GM19372 (cell line): ENCODE measurements at regions not wholly inside any gene's neighbourhood (a gene's known extent, or its start where the extent isn't known, plus 50 kb on each side); places are given as distances from the start of the nearest gene placed in this dataset.
"Not testable (repeated sequence)": the region's sequence is repeated elsewhere in the genome, so short reads cannot be mapped to it uniquely, and the experiment has no call there.

ENCODE experiments used
- ATAC-seq: cut with Tn5 transposase; IDR thresholded peaks from one replicate; pipeline ENCODE4 v1.9.1; 2021; ENCODE audit warnings: mild to moderate bottlenecking, low read depth, moderate library complexity; ENCODE audit not compliant: unreplicated experiment

DNA sequence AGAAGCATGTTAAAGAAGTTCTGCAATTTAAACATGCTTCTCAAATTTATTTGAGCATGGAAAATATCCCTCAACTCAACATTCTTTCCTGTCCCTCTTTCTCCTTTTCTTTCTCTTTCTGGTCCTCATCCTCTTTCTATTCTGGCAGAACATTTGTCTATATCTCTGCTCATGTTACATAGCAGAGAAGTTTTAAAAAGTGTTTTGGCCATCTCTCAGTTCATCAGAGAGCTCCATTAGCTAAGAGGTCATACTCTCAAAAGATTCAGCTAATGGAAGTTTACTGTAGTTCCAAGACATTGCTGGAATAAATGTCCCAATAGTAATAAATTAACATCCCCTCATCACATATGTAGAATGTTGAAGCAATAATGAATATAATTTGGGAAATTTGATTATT lies 53.5 kb downstream of the XCL2 start:
- ATAC-seq, result no peak

DNA sequence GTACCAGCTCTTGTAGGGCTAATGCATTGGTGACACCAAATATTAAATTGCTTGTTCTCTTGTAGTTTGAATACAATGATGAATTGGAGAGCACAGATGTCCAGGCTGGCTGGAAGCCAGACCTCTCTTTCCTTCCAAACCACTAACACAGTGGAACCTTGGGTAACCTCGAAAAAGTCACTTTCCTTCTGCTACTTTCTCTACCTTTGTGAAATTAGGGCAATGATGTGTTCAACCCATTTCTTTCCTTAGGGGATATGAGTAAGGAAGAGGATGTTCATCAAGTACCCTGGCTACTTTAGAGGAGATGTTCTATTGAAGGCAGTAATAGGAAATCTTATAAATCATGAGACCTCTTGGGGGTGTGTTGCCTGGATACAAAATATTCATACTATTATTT lies 55.7 kb downstream of the XCL2 start:
- ATAC-seq, result no peak

GRCh38 chr1:168486820-168487219 lies 57.0 kb downstream of the XCL2 start:
- not testable (repeated sequence) for ATAC-seq

GRCh38 chr1:168485048-168485447 lies 58.7 kb downstream of the XCL2 start:
- no peak for ATAC-seq

DNA sequence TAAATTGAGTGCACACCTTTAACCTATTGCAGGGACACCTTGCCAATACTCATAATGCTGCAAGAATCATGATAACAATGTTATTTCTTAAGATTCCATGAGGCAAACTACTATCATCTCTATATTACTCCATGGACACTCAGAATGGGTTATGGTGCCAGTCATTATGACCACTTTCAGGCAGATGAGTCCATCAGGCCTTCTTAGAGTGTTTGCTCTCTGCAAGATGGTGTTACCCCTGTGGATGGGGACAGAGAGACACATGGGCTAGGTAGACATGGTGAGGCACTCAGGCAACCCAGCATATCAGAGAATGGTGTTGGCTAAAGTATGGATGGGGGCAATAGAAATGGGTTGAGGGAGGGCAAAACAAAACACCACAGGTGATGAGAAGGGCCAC lies 59.7 kb downstream of the XCL2 start:
- no peak for ATAC-seq

GRCh38 chr1:168483539-168483938 lies 60.3 kb downstream of the XCL2 start:
- ATAC-seq, result no peak

DNA sequence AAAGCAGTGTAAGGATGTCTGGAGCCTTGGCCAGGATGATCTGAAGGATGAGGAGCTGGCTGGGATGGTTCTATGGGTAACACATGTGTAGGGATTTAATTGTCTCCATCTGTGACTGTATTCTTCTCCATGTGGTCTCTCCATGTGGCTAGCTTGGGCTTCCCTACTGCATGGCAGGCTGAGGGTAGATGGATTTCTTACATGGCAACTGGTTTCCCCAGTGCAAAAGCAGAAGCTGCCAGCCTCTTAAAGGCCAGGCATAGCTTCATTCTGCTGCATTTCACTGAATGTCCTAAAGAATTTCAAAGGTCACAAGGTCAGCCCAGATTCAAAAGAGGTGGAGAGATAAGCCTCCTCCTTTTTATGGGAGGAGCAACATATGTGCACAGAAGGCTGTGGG lies 61.7 kb downstream of the XCL2 start:
- ATAC-seq, result no peak

GRCh38 chr1:168481586-168481985 lies 62.2 kb downstream of the XCL2 start:
- no peak for ATAC-seq

DNA sequence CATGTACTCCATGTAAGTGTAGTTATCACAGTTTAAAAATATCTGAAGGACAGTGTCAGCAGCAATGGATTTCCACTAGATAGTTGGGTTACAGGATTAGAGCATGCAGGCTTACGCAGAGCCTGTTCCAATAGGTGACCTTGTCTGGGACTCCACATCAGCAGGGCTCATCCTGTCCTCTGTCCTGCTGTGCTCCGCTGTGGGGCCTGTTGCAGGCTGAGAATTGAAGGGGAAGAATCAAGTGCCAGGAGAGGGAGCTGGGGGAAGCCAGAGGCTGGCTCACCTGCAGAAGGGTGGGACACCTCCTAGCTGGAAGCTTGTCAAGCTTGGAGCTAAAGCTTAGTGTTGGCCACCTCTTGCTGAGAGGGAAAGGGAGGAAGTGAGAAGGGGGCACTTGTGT lies 62.8 kb downstream of the XCL2 start:
- no peak for ATAC-seq

GRCh38 chr1:168477792-168478191 lies 66.0 kb downstream of the XCL2 start:
- no peak for ATAC-seq

DNA sequence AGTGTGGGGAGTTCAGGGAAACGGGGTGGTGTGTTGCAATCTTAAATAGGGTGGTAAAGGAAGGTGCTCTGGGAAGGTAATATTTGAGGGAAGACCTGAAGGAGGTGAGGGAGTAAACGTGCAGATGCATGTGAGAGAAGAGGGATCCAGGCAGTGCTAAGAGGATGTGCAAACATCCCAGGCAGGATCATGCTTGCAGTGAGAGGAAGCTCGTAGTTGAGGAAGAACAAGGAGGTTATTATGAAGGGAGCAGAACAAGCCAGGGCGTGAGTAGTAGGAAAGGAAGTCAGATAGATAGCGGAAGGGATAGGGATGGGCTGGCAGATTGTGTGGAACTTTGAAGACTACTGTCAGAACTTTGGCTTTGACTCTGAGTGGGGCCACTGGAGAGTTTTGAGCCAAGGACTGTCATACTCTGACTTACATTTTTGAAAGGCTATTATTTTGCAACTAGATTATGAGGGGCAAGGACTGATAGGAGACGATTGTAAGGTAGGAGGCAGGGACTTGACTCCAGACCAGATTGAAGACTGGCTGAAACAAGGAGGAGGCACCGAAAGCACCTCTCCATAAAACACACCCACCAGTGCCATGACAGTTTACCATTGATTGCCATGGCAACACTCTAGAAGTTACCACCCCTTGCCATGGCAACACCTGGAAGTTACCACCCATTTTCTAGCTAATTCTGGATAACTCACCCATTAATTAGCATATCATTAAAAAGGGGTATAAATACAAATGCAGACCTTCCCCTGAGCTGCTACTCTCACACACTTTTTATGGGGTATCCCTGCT lies 67.0 kb downstream of the XCL2 start:
- ATAC-seq, result no peak

DNA sequence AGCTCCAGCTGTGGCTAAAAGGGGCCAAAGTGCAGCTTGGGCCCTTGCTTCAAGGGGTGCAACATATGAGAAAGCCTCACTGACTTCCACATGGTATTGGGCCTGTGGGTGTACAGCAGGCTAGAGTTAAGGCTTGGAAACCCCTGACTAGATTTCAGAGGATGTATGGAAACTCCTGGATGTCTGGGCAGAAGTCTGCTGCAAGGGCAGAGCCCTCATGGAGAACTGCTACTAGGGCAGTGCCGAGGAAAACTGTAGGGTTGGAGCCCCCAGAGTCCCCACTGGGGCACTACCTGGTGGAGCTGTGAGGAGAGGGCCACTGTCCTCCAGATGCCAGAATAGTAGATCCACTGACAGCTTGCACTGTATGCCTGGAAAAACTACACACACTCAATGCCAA lies 69.5 kb downstream of the XCL2 start:
- ATAC-seq, result no peak

DNA sequence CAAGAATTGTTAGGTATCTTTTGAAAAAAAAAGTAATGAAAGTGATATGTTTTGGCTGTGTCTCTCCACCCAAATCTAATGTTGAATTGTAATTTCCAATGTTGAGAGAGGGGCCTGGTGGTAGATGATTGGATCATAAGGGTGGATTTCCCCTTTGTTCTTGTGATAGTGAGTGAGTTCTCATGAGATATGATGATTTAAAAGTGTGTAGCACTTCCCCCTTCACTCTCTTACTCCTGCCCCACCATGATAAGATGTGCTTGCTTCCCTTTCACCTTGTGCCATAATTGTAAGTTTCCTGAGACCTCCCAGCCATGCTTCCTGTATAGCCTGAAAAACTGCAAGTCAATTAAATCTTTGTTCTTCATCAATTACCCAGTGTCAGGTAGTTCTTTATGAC lies 70.7 kb downstream of the XCL2 start:
- no peak for ATAC-seq

DNA sequence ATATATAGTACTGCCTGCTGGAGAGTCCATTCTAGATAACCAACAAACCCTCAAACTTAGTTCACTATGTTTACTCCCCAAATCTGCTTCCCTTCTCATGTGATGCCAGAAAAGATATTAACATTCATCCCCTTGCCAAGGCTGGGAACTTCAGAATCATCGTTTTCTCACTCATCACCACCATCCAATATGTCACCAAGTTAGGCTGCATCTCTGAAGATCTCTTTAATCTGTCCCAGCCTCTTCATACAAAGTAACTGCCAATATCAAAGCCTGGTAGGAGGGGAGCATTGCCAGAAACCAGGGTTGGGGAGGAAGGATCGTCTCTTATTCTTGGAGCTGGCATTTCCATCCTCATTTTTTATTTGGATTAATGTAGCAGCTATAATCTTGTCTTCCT lies 71.6 kb downstream of the XCL2 start:
- no peak for ATAC-seq

- no peak for ATAC-seq
Observed at GRCh38 chr1:168470901-168471431, 72.8 kb downstream of the XCL2 start.

DNA sequence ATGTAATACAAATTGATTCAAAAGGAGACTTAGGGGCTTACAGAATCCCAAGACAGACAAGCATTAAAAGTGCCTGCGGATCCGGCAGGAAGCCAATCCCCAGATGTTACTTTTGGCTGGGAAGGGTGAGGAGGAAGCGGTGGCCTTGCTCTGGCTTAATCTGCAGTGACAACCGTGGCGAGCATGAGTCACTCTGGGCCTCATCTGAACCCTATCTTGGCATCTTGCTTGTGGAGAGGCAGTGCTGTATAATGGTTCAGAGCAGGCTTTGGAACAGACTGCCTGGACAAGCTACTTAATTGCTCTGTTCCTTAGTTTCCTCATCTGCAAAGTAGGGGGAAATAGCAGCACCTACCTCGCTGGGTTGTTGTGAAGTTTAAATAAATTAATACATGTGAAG lies 74.1 kb downstream of the XCL2 start:
- ATAC-seq, result no peak

DNA sequence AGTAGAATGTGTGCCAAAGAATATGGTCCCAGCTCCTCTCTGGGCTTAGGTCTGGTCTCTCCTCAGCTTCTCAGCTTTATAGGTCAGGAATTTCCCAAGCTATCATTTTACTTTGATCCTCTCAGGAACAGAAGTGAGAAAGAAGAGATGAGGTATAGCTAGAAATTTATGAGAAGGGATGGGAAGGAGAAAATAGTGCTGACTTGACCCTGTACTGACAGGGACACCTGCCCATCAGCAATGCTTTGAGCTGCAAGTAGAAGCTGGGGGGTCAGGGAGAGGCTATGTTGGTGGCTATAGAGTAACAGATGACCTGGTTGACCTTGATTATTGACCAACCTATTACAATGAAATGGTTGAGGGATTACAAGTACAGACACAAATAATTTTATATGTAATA lies 75.0 kb downstream of the XCL2 start:
- ATAC-seq, result no peak

- no peak for ATAC-seq
Observed at GRCh38 chr1:168468042-168468809, 75.6 kb downstream of the XCL2 start.

GRCh38 chr1:168467452-168467851 lies 76.3 kb downstream of the XCL2 start:
- ATAC-seq, result no peak

GRCh38 chr1:168466714-168467131 lies 77.1 kb downstream of the XCL2 start:
- ATAC-seq, result peak; percentile 56

DNA sequence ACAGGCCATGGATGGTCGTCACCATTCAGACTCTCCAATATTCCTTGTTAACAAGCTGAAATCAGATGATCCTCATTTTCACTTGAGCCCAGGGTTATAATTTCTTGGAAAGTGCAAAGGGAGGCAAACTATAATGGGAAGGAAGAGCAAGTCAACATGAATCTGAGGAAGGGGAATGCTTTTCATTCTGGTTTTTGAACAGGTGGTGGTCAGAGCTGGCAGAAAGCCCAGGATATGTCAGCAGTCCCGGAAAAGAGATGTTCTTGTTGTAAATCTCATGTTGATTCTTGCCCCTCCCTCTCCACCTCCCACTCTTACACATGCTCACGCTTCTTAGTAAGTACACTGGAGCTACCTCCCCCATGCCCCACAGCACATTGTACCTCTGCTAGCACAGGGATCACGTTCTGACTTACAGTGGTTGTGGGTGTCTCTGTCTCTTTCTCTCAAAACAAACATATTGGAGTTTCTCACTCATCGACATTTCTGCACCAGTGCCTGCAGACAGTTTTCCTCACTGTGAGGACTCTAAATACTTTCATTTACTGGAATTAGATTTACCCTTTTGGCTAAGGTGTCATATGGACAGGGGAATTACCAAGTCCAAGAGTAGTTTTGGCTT lies 77.6 kb downstream of the XCL2 start:
- ATAC-seq, result peak; percentile 40
